ENCODE measurements at regions not wholly inside any gene's neighbourhood (a gene's known extent, or its start where the extent isn't known, plus 50 kb on each side); places are given as distances from the start of the nearest gene placed in this dataset.

- no peak for FAIRE-seq
- no peak overlapping the region for H3K9ac ChIP-seq (ENCODE audit: low read length)
- no peaks in the 10 kb centered on the region for H3K9me3 ChIP-seq (ENCODE audit: insufficient read depth, low read depth, low read length)
- no peak overlapping the region for H3K4me3 Mint-ChIP-seq (ENCODE audit: unreplicated experiment)
- H3K4me1 ChIP-seq (ENCODE audit: insufficient read depth, low read length), result peaks cover 7% of the 10 kb centered on the region
- H3K4me2 ChIP-seq (ENCODE audit: low read length), result no peak overlapping the region
- no peaks in the 10 kb centered on the region for H3K79me2 ChIP-seq (ENCODE audit: insufficient read depth, low read length)
- H3K27me3 ChIP-seq (ENCODE audit: insufficient read depth, low read length), result peaks cover 3% of the 10 kb centered on the region
- H3K4me1 Mint-ChIP-seq (ENCODE audit: low read depth, unreplicated experiment), result no peaks in the 10 kb centered on the region
- no peak overlapping the region for H3K27ac Mint-ChIP-seq (ENCODE audit: unreplicated experiment)
- no peaks in the 10 kb centered on the region for H3K27me3 Mint-ChIP-seq (ENCODE audit: low read depth, unreplicated experiment)
- H3K9me3 Mint-ChIP-seq (ENCODE audit: unreplicated experiment), result no peaks in the 10 kb centered on the region
- no peaks in the 10 kb centered on the region for H3K36me3 ChIP-seq (ENCODE audit: insufficient read depth, low read length)
- no peak overlapping the region for H3K27ac ChIP-seq (ENCODE audit: low read depth, low read length)
- no peak overlapping the region for H2AFZ ChIP-seq (ENCODE audit: low read depth, low read length)
- no peaks in the 10 kb centered on the region for H4K20me1 ChIP-seq (ENCODE audit: insufficient read depth, low read length)
- TF ChIP-seq EZH2 (IDR thresholded peaks at IDR 0.05; ENCODE audit: insufficient read depth, low read length), result no peak
- TF ChIP-seq, protein P1, sequence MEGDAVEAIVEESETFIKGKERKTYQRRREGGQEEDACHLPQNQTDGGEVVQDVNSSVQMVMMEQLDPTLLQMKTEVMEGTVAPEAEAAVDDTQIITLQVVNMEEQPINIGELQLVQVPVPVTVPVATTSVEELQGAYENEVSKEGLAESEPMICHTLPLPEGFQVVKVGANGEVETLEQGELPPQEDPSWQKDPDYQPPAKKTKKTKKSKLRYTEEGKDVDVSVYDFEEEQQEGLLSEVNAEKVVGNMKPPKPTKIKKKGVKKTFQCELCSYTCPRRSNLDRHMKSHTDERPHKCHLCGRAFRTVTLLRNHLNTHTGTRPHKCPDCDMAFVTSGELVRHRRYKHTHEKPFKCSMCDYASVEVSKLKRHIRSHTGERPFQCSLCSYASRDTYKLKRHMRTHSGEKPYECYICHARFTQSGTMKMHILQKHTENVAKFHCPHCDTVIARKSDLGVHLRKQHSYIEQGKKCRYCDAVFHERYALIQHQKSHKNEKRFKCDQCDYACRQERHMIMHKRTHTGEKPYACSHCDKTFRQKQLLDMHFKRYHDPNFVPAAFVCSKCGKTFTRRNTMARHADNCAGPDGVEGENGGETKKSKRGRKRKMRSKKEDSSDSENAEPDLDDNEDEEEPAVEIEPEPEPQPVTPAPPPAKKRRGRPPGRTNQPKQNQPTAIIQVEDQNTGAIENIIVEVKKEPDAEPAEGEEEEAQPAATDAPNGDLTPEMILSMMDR (IDR thresholded peaks at IDR 0.05; ENCODE audit: insufficient read depth, low read depth, low read length), result no peak
- peaks cover 2% of the 10 kb centered on the region for H3K36me3 Mint-ChIP-seq (ENCODE audit: low read depth, unreplicated experiment)
- no peak overlapping the region for H3K4me3 ChIP-seq (ENCODE audit: insufficient read depth, low read depth, low read length)
- DNase-seq (ENCODE audit: low read depth), result no peak
These were observed 331.6 kb downstream of the PCNX1 start for GRCh38 chr14:71238835-71239234.

DNA sequence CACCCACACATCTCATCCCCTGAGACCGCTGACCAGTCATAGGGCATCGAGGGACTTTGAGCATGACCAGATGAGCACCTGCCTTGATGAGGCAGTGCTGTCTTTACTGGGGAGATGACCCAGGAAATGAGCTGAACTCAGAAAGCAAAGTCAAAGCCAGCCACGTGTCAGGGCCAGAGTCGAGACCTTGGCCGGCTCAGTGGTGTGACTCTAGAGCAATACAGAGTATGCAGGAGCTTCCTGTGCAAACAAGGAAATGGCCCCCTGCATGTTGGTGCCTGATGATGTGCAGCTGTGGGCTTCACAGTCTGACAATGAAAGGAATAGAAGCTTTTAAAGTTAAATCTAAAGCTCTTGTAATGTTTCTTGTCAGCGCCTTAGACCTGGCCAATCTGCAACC is 332.9 kb downstream of the PCNX1 start:
- no peak overlapping the region for H3K27ac Mint-ChIP-seq (ENCODE audit: unreplicated experiment)
- Histone ChIP-seq H3K4me1 (ENCODE audit: insufficient read depth, low read length) (peaks cover 7% of the 10 kb centered on the region), H4K20me1 (ENCODE audit: insufficient read depth, low read length) (no peaks in the 10 kb centered on the region), H3K9me3 (ENCODE audit: insufficient read depth, low read depth, low read length) (no peaks in the 10 kb centered on the region), H3K36me3 (ENCODE audit: insufficient read depth, low read length) (no peaks in the 10 kb centered on the region), H3K27me3 (ENCODE audit: insufficient read depth, low read length) (no peaks in the 10 kb centered on the region), H3K79me2 (ENCODE audit: insufficient read depth, low read length) (no peaks in the 10 kb centered on the region), H3K4me3 (ENCODE audit: insufficient read depth, low read depth, low read length) (no peak overlapping the region), H2AFZ (ENCODE audit: low read depth, low read length) (no peak overlapping the region), H3K9ac (ENCODE audit: low read length) (no peak overlapping the region), H3K27ac (ENCODE audit: low read depth, low read length) (no peak overlapping the region), H3K4me2 (ENCODE audit: low read length) (no peak overlapping the region)
- H3K27me3 Mint-ChIP-seq (ENCODE audit: low read depth, unreplicated experiment), result peaks cover 3% of the 10 kb centered on the region
- H3K36me3 Mint-ChIP-seq (ENCODE audit: low read depth, unreplicated experiment), result peaks cover 2% of the 10 kb centered on the region
- FAIRE-seq (no peak), DNase-seq (ENCODE audit: low read depth) (no peak)
- no peaks in the 10 kb centered on the region for H3K4me1 Mint-ChIP-seq (ENCODE audit: low read depth, unreplicated experiment)
- TF ChIP-seq, protein P1 (IDR thresholded peaks at IDR 0.05; ENCODE audit: insufficient read depth, low read depth, low read length), result no peak
- TF ChIP-seq EZH2 (IDR thresholded peaks at IDR 0.05; ENCODE audit: insufficient read depth, low read length), result no peak
- H3K4me3 Mint-ChIP-seq (ENCODE audit: unreplicated experiment), result no peak overlapping the region
- H3K9me3 Mint-ChIP-seq (ENCODE audit: unreplicated experiment), result peaks cover 2% of the 10 kb centered on the region

- TF ChIP-seq EZH2 (IDR thresholded peaks at IDR 0.05; ENCODE audit: insufficient read depth, low read length), result no peak
- TF ChIP-seq, protein P1 (IDR thresholded peaks at IDR 0.05; ENCODE audit: insufficient read depth, low read depth, low read length), result no peak
- no peak overlapping the region for H3K4me3 ChIP-seq (ENCODE audit: insufficient read depth, low read depth, low read length)
- no peaks in the 10 kb centered on the region for H3K27me3 ChIP-seq (ENCODE audit: insufficient read depth, low read length)
- H3K4me3 Mint-ChIP-seq (ENCODE audit: unreplicated experiment), result no peak overlapping the region
- no peak overlapping the region for H3K27ac ChIP-seq (ENCODE audit: low read depth, low read length)
- H3K27me3 Mint-ChIP-seq (ENCODE audit: low read depth, unreplicated experiment), result peaks cover 3% of the 10 kb centered on the region
- H2AFZ ChIP-seq (ENCODE audit: low read depth, low read length), result no peak overlapping the region
- no peaks in the 10 kb centered on the region for H3K9me3 ChIP-seq (ENCODE audit: insufficient read depth, low read depth, low read length)
- H3K9me3 Mint-ChIP-seq (ENCODE audit: unreplicated experiment), result peaks cover 2% of the 10 kb centered on the region
- no peak overlapping the region for H3K9ac ChIP-seq (ENCODE audit: low read length)
- no peak for DNase-seq (ENCODE audit: low read depth)
- H3K36me3 Mint-ChIP-seq (ENCODE audit: low read depth, unreplicated experiment), result peaks cover 2% of the 10 kb centered on the region
- H3K79me2 ChIP-seq (ENCODE audit: insufficient read depth, low read length), result no peaks in the 10 kb centered on the region
- no peaks in the 10 kb centered on the region for H4K20me1 ChIP-seq (ENCODE audit: insufficient read depth, low read length)
- no peak overlapping the region for H3K4me2 ChIP-seq (ENCODE audit: low read length)
- FAIRE-seq, result no peak
- no peaks in the 10 kb centered on the region for H3K36me3 ChIP-seq (ENCODE audit: insufficient read depth, low read length)
- no peak overlapping the region for H3K27ac Mint-ChIP-seq (ENCODE audit: unreplicated experiment)
- no peaks in the 10 kb centered on the region for H3K4me1 Mint-ChIP-seq (ENCODE audit: low read depth, unreplicated experiment)
- H3K4me1 ChIP-seq (ENCODE audit: insufficient read depth, low read length), result peaks cover 7% of the 10 kb centered on the region
These were observed 333.7 kb downstream of the PCNX1 start for GRCh38 chr14:71240866-71241520.
